HepG2 (cell line): ENCODE measurements at regions not wholly inside any gene's neighbourhood (a gene's known extent, or its start where the extent isn't known, plus 50 kb on each side); places are given as distances from the start of the nearest gene placed in this dataset.

ENCODE experiments used
- ASH2L ChIP-seq: fragments of 300-600, 200-600 bp; sonication (generic); IDR thresholded peaks from 2 replicates; pipeline ENCODE4 v1.7.0; 2017; ENCODE audit warnings: low read depth, mild to moderate bottlenecking, moderate library complexity, mixed read lengths, low read length; ENCODE audit not compliant: insufficient read length
- ATF7 ChIP-seq, 2 experiments: fragments of 450-650 bp in 1 of 2; sonication (generic) in 1 of 2; formaldehyde crosslinking in 1 of 2; IDR thresholded peaks; 2 replicates each; pipeline versions ENCODE4 v1.4.0 to v1.6.1; 2016 to 2020; ENCODE audit warnings: antibody characterized with exemption in 1 of 2, mild to moderate bottlenecking in 1 of 2, missing genetic modification reagents in 1 of 2
- BCL6 ChIP-seq: IDR thresholded peaks from 2 replicates; pipeline ENCODE4 v1.6.1; 2016; ENCODE audit warnings: missing genetic modification reagents, missing compliant biosample characterization
- ELF3 ChIP-seq: IDR thresholded peaks from 2 replicates; pipeline ENCODE4 v1.6.1; 2016; ENCODE audit warnings: missing genetic modification reagents, missing compliant biosample characterization
- ERF ChIP-seq: IDR thresholded peaks from 2 replicates; pipeline ENCODE4 v1.6.1; 2018; ENCODE audit warnings: missing biosample characterization, missing genetic modification reagents
- FOXA3 ChIP-seq: IDR thresholded peaks from 2 replicates; pipeline ENCODE4 v1.6.1; 2016; ENCODE audit warnings: missing genetic modification reagents, missing compliant biosample characterization
- MIER2 ChIP-seq: IDR thresholded peaks from 2 replicates; pipeline ENCODE4 v1.6.1; 2016; ENCODE audit warnings: missing biosample characterization, missing genetic modification reagents
- POGZ ChIP-seq: sonication (generic); formaldehyde crosslinking; IDR thresholded peaks from 2 replicates; pipeline ENCODE4 v1.4.0; 2020; ENCODE audit warnings: mild to moderate bottlenecking, missing genetic modification reagents
- RAD21 ChIP-seq: fragments of 450-650 bp; formaldehyde crosslinking; IDR thresholded peaks from 2 replicates; pipeline ENCODE4 v1.5.0; 2020; ENCODE audit warnings: mild to moderate bottlenecking
- SMC3 ChIP-seq: IDR thresholded peaks from 2 replicates; pipeline ENCODE4 v1.6.1; 2011; ENCODE audit warnings: low read length, improper control_type of control experiment
- STAT6 ChIP-seq: sonication (generic); formaldehyde crosslinking; IDR thresholded peaks from 2 replicates; pipeline ENCODE4 v1.4.0; 2020; ENCODE audit warnings: missing genetic modification reagents, mild to moderate bottlenecking, borderline replicate concordance
- THAP7 ChIP-seq: sonication (generic); formaldehyde crosslinking; IDR thresholded peaks from 2 replicates; pipeline ENCODE4 v1.8.1; 2023; ENCODE audit warnings: mild to moderate bottlenecking, missing genetic modification reagents
- THAP9 ChIP-seq: sonication (generic); formaldehyde crosslinking; IDR thresholded peaks from 2 replicates; pipeline ENCODE4; 2020; ENCODE audit warnings: missing genetic modification reagents, mild to moderate bottlenecking, borderline replicate concordance
- XRCC5 ChIP-seq: fragments of 200-400 bp; formaldehyde crosslinking; optimal IDR thresholded peaks from 2 replicates; pipeline ENCODE3; 2017; ENCODE audit warnings: mild to moderate bottlenecking, low read length
- ZBTB33 ChIP-seq: sonication (generic); formaldehyde crosslinking; IDR thresholded peaks from 2 replicates; pipeline ENCODE4 v1.4.0; 2020; ENCODE audit warnings: missing genetic modification reagents
- ZNF589 ChIP-seq: sonication (generic); formaldehyde crosslinking; conservative IDR thresholded peaks from 2 replicates; pipeline ENCODE4 v1.8.0; 2022; ENCODE audit warnings: mild to moderate bottlenecking, moderate library complexity, missing genetic modification reagents
- ZNF614 ChIP-seq: IDR thresholded peaks from 2 replicates; pipeline ENCODE4 v1.6.1; 2018; ENCODE audit warnings: missing biosample characterization, missing genetic modification reagents, inconsistent platforms, borderline replicate concordance
- ZNF619 ChIP-seq: sonication (generic); formaldehyde crosslinking; IDR thresholded peaks from 2 replicates; pipeline ENCODE4 v1.4.0; 2020; ENCODE audit warnings: mild to moderate bottlenecking, missing genetic modification reagents

- TF ChIP-seq ELF3 (CRISPR knock-in tag) (0 out of 2 replicates have a peak, but pooled peaks have one; percentile 40), POGZ (0 out of 2 replicates have a peak, but pooled peaks have one; percentile 10), BCL6 (CRISPR knock-in tag) (peak; percentile 30; the same call in 1 of the 2 replicates), ZNF614 (0 out of 2 replicates have a peak, but pooled peaks have one; percentile 48), ATF7 (IDR thresholded peaks at IDR 0.05) (no peak), ATF7 (CRISPR knock-in tag; IDR thresholded peaks at IDR 0.05) (no peak), XRCC5 (peak; percentile 78), SMC3 (peak; percentile 86), RAD21 (CRISPR knock-in tag) (peak; percentile 59), ZNF619 (CRISPR knock-in tag) (no peak), THAP9 (CRISPR knock-in tag) (no peak), FOXA3 (CRISPR knock-in tag) (peak; percentile 39; the same call in 1 of the 2 replicates), STAT6 (CRISPR knock-in tag) (no peak), MIER2 (CRISPR knock-in tag) (peak; percentile 42; the same call in 1 of the 2 replicates), THAP7 (CRISPR knock-in tag) (no peak), ZNF589 (no peak), ASH2L (peak; percentile 19), ZBTB33 (CRISPR knock-in tag) (no peak), ERF (CRISPR knock-in tag) (0 out of 2 replicates have a peak, but pooled peaks have one; percentile 27)
Observed at GRCh38 chr16:9647981-9648701, 534.1 kb downstream of the GRIN2A start (continued).
